ENCODE measurements at regions not wholly inside any gene's neighbourhood (a gene's known extent, or its start where the extent isn't known, plus 50 kb on each side); places are given as distances from the start of the nearest gene placed in this dataset.

DNA sequence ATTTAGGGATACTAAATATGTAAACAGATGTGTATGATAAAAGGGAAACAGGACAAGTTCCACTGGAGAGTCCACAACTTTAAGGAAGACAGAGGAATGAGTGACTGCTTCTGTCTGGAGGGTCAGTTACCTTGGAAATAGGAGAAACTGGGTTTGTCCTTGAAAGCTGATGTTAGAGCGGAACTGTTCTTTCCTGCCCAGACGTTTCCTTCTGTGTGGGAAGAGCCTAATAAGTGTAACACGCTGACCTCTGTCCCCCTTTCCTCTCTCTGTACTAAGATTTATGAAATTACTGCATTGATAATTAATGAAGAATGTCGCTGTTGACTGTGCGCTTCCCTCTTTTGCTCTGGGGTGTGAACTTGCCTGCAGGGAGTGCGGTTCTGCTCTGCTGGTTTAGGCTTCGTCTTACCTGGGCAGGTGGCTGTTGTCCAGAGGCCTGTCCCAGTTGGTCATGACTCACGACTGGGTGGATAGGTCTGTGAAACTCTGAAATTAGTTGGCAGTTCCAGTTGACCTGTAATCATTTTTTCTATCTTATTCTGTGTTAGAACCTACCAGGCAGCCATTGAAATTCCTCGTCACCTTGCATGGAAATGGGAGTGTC is 126.8 kb downstream of the MTRR start:
- 61% methylated on average over 9 of the region's 9 CpGs for WGBS
- Histone ChIP-seq H3K36me3 (no peaks in the 10 kb centered on the region), H3K9me3 (no peaks in the 10 kb centered on the region), H3K4me1 (no peaks in the 10 kb centered on the region), H3K4me3 (no peak overlapping the region), H3K27me3 (no peaks in the 10 kb centered on the region), H3K27ac (no peak overlapping the region)
- DNase-seq (ENCODE audit: low spot score in 2 of 2): no peak
- no peak for TF ChIP-seq POLR2AphosphoS5 (IDR thresholded peaks at IDR 0.05)
- TF ChIP-seq, protein P1, sequence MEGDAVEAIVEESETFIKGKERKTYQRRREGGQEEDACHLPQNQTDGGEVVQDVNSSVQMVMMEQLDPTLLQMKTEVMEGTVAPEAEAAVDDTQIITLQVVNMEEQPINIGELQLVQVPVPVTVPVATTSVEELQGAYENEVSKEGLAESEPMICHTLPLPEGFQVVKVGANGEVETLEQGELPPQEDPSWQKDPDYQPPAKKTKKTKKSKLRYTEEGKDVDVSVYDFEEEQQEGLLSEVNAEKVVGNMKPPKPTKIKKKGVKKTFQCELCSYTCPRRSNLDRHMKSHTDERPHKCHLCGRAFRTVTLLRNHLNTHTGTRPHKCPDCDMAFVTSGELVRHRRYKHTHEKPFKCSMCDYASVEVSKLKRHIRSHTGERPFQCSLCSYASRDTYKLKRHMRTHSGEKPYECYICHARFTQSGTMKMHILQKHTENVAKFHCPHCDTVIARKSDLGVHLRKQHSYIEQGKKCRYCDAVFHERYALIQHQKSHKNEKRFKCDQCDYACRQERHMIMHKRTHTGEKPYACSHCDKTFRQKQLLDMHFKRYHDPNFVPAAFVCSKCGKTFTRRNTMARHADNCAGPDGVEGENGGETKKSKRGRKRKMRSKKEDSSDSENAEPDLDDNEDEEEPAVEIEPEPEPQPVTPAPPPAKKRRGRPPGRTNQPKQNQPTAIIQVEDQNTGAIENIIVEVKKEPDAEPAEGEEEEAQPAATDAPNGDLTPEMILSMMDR (IDR thresholded peaks at IDR 0.05): no peak
- no peak for TF ChIP-seq POLR2A (IDR thresholded peaks at IDR 0.05)
- no peak for TF ChIP-seq EP300 (IDR thresholded peaks at IDR 0.05)

DNA sequence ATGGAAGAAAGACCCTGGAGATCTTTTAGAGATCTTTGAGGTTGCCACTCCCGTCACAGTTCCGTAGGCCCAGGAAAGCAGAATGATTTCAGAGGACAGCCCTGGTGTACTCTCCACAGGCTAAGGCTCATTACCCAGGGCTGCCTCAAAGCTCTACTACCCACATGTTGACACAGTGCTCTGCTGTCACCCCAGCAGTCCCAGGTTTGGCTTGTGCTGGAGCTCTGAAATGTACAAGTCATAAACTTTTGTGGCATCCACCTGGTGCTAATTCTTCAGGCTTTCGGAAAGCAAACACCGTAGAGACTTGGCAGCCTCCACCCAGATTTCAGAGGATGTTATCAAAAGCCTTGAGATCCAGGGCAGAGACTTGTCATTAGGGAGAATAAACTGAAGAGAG is 136.5 kb downstream of the MTRR start:
- TF ChIP-seq POLR2AphosphoS5 (IDR thresholded peaks at IDR 0.05): no peak
- TF ChIP-seq, protein P1 (IDR thresholded peaks at IDR 0.05): no peak
- no peak for TF ChIP-seq EP300 (IDR thresholded peaks at IDR 0.05)
- TF ChIP-seq POLR2A (IDR thresholded peaks at IDR 0.05): no peak

DNA sequence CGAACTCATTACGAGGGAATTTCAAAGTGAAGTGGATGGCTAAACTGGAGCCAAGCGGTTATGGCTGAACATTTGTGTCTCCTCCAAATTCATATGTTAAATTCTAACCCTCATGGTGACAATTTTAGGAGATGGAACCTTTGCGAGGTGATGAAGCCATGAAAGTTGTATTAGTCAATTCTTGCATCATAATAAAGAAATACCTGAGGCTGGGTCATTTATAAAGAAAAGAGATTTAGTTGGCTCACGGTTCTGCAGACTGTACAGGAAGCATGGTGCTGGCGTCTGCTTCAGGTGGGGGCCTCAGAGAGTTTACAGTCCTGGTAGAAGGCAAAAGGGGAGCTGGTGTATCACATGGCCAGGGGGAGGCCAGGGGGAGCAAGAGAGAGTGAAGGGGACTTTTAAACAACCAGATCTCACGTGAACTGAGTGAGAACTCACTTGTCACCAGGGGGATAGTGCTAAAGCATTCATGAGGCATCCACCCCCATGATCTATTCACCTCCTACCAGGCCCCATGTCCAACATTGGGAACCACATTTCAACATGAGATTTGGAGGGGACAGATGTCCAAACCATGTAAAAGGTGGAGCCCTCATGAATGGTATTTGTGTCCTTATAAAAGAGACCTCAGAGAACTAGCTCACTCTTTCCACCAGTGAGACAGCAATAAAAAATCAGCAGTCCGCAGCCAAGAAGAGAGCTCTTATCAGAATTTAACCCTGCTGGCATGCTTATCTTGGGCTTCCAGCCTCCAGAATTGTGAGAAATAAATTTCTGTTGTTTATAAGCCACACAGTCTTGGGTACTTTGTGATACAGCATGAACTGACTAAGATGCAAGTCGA is 143.4 kb downstream of the MTRR start:
- Histone ChIP-seq H3K4me1 (no peaks in the 10 kb centered on the region), H3K9me3 (peaks cover 5% of the 10 kb centered on the region), H3K27me3 (no peaks in the 10 kb centered on the region), H3K4me3 (no peak overlapping the region), H3K36me3 (no peaks in the 10 kb centered on the region), H3K27ac (no peak overlapping the region)
- WGBS: 75% methylated on average over 9 of the region's 9 CpGs
- TF ChIP-seq POLR2A (IDR thresholded peaks at IDR 0.05): no peak
- DNase-seq (ENCODE audit: low spot score in 2 of 2): no peak

More for the DNA sequence above, 136.5 kb downstream of the MTRR start:
- DNase-seq (ENCODE audit: low spot score in 2 of 2): no peak
- no peak overlapping the region for H3K27ac ChIP-seq
- peaks cover 5% of the 10 kb centered on the region for H3K9me3 ChIP-seq
- no peaks in the 10 kb centered on the region for H3K27me3 ChIP-seq
- 92% methylated on average over 4 of the region's 4 CpGs for WGBS
- H3K4me1 ChIP-seq: no peaks in the 10 kb centered on the region
- H3K36me3 ChIP-seq: no peaks in the 10 kb centered on the region
- H3K4me3 ChIP-seq: no peak overlapping the region

DNA sequence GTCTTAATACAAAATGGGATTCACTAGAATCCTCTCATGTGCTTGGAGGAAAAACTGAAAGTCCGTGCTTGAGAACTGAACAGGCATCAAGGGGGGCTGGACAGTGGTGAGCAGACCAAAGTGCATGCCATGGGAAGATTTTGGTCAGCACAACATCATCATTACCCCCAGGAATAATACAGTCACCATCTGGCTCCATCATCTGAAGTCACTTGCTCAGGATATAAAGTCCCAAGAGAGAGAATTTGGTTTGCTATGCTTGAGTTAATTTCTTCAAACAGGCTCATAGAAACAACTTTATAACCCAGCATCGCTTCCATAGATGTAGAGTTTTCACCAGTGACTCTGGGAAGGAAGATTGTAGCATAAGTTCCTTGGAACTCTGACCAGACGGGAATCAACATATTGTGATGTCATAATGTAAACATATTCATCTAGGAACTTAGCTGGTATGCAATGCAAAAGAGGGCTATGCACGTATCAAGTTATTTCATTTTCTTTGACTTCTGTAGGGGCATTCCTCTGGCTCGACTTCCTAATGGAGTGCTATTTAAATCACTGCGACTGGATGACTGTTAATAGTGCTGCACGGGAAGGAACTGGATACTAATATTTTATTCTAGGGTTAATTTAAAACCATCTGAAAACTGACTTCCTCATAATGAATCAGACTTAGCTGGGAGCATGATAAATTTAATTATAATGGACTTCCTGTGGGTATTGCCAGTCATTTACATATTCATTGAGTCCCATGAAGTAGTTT is 145.2 kb downstream of the MTRR start:
- no peak overlapping the region for H3K4me3 ChIP-seq
- H3K27ac ChIP-seq: no peak overlapping the region
- DNase-seq (ENCODE audit: low spot score in 2 of 2): no peak
- no peaks in the 10 kb centered on the region for H3K27me3 ChIP-seq
- TF ChIP-seq, protein P1 (IDR thresholded peaks at IDR 0.05): no peak
- 50% methylated on average over 7 of the region's 7 CpGs for WGBS
- no peaks in the 10 kb centered on the region for H3K36me3 ChIP-seq
- H3K4me1 ChIP-seq: no peaks in the 10 kb centered on the region
- H3K9me3 ChIP-seq: no peaks in the 10 kb centered on the region

GRCh38 chr5:8019719-8020218 is 150.8 kb downstream of the MTRR start:
- no peaks in the 10 kb centered on the region for H3K27me3 ChIP-seq
- H3K9me3 ChIP-seq: no peaks in the 10 kb centered on the region
- WGBS: 58% methylated on average over 5 of the region's 5 CpGs
- H3K4me1 ChIP-seq: no peaks in the 10 kb centered on the region
- no peak overlapping the region for H3K4me3 ChIP-seq
- TF ChIP-seq, protein P1 (IDR thresholded peaks at IDR 0.05): no peak
- TF ChIP-seq EP300 (IDR thresholded peaks at IDR 0.05) (no peak), POLR2AphosphoS5 (IDR thresholded peaks at IDR 0.05) (no peak), POLR2A (IDR thresholded peaks at IDR 0.05) (no peak)
- H3K27ac ChIP-seq: no peak overlapping the region
- H3K36me3 ChIP-seq: no peaks in the 10 kb centered on the region
- no peak for DNase-seq (ENCODE audit: low spot score in 2 of 2)
